Erythroblast (primary cell): ENCODE measurements at regions not wholly inside any gene's neighbourhood (a gene's known extent, or its start where the extent isn't known, plus 50 kb on each side); places are given as distances from the start of the nearest gene placed in this dataset.

Source experiments
- GATA1 ChIP-seq: IDR thresholded peaks from 2 replicates; pipeline ENCODE4 v1.6.1; 2011; ENCODE audit warnings: low read depth, mild to moderate bottlenecking, control low read depth, low read length, moderate library complexity
- POLR2A ChIP-seq: IDR thresholded peaks from 2 replicates; pipeline ENCODE4 v1.6.1; 2011; ENCODE audit warnings: mild to moderate bottlenecking, low read length

DNA sequence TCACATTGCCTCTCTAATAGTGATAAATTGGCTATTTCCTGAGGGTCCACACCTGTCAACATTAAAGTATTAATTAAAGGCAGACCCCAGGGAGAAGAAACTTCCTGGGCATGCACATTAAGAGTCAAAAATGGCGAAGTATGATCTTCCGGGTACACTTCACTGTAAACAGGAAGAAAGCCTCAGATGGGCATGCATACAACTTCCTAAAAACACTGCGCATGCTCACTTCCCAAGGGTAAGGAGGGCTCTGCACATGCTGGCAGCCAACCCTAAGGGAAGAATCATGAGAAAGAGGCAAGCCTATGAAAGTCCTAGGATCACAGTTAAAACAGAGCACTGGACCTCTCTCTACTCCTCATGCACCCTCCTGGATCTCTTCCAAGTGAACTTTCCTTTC is 80.1 kb upstream of the IMMP2L start:
- TF ChIP-seq POLR2A (no peak), GATA1 (no peak)
